Midbrain (tissue), 1 donor: ENCODE measurements at regions not wholly inside any gene's neighbourhood (a gene's known extent, or its start where the extent isn't known, plus 50 kb on each side); places are given as distances from the start of the nearest gene placed in this dataset.

Experiments
- DNase-seq: peaks from one replicate; lab custom pipeline; 2025; lab: John Stamatoyannopoulos, UW

- DNase-seq = no peak
Observed at GRCh38 chr20:40491009-40491590, 197.9 kb downstream of the MAFB start.

GRCh38 chr20:40489886-40490285, 199.2 kb downstream of the MAFB start:
- DNase-seq = no peak

GRCh38 chr20:40488401-40488800, 200.6 kb downstream of the MAFB start:
- no peak for DNase-seq

GRCh38 chr20:40486297-40486696, 202.7 kb downstream of the MAFB start:
- DNase-seq = no peak

GRCh38 chr20:40481743-40482458, 207.1 kb downstream of the MAFB start:
- DNase-seq = no peak

GRCh38 chr20:40481337-40481736, 207.7 kb downstream of the MAFB start:
- DNase-seq = no peak

GRCh38 chr20:40477805-40478204, 211.2 kb downstream of the MAFB start:
- no peak for DNase-seq

- DNase-seq = no peak
Observed at GRCh38 chr20:40476461-40476860, 212.6 kb downstream of the MAFB start.

- no peak for DNase-seq
Observed at GRCh38 chr20:40472905-40473304, 216.1 kb downstream of the MAFB start.

- no peak for DNase-seq
Observed at GRCh38 chr20:40471261-40471629, 217.8 kb downstream of the MAFB start.

GRCh38 chr20:40470445-40471260, 218.4 kb downstream of the MAFB start:
- no peak for DNase-seq

- DNase-seq = no peak
Observed at GRCh38 chr20:40468759-40469158, 220.3 kb downstream of the MAFB start.

GRCh38 chr20:40467703-40468411, 221.2 kb downstream of the MAFB start:
- no peak for DNase-seq

GRCh38 chr20:40467067-40467466, 222.0 kb downstream of the MAFB start:
- no peak for DNase-seq

- DNase-seq = no peak
Observed at GRCh38 chr20:40464731-40465208, 224.3 kb downstream of the MAFB start.

- no peak for DNase-seq
Observed at GRCh38 chr20:40463171-40463570, 225.9 kb downstream of the MAFB start.

- DNase-seq = no peak
Observed at GRCh38 chr20:40462566-40462965, 226.5 kb downstream of the MAFB start.

- DNase-seq = no peak
Observed at GRCh38 chr20:40459299-40459698, 229.7 kb downstream of the MAFB start.

GRCh38 chr20:40457404-40457803, 231.6 kb downstream of the MAFB start:
- no peak for DNase-seq

- DNase-seq = no peak
Observed at GRCh38 chr20:40452758-40453157, 236.3 kb downstream of the MAFB start.

GRCh38 chr20:40451552-40451951, 237.5 kb downstream of the MAFB start:
- no peak for DNase-seq

- no peak for DNase-seq
Observed at GRCh38 chr20:40449974-40450616, 238.9 kb downstream of the MAFB start.
